Endothelial cell of umbilical vein (primary cell): ENCODE measurements at regions not wholly inside any gene's neighbourhood (a gene's known extent, or its start where the extent isn't known, plus 50 kb on each side); places are given as distances from the start of the nearest gene placed in this dataset.

Source experiments
- BruUV-seq: library from RNA; stranded (reverse); fragments of 400-500 nt; replicated peaks from 2 replicates; lab custom pipeline; 2021; lab: Mats Ljungman, UMichigan
- CTCF ChIA-PET: fragments of 300-600, 350-600 bp; sonication (Branson Sonifier 250); formaldehyde crosslinking; loops from one replicate; lab custom pipeline; 2021; ENCODE audit warnings: antibody characterized with exemption, inconsistent platforms; lab: Charles Lee
- POLR2A ChIA-PET: fragments of 300-600, 350-600 bp; sonication (Branson Sonifier 250); formaldehyde crosslinking; loops from one replicate; lab custom pipeline; 2021; ENCODE audit warnings: antibody characterized with exemption, inconsistent platforms; lab: Charles Lee
- DNase-seq: peaks from one replicate; pipeline ENCODE4 v3.0.0-alpha.2; 2011; ENCODE audit warnings: low read depth, low spot score
- FAIRE-seq: peaks from 2 replicates; lab custom pipeline; 2011; peaks lifted over from hg19 to GRCh38; lab: Jason Lieb, UNC
- H2AFZ ChIP-seq: 2 replicates; pipeline ENCODE4 v1.6.0; 2012; ENCODE audit warnings: low read depth, low read length, control low read depth, inconsistent platforms
- H3K27ac ChIP-seq: 2 replicates; pipeline ENCODE4 v1.5.1; 2011; ENCODE audit warnings: low read depth, mild to moderate bottlenecking, control low read depth, low read length, moderate library complexity; ENCODE audit not compliant: insufficient read depth
- H3K27me3 ChIP-seq, 2 experiments: 2 replicates each; pipeline versions ENCODE4 v1.6.0 to v1.6.1; 2011; ENCODE audit warnings: low read length in 2 of 2, mixed read lengths in 1 of 2; ENCODE audit not compliant: control insufficient read depth in 2 of 2, insufficient read depth in 2 of 2
- H3K36me3 ChIP-seq, 2 experiments: 2 replicates in 1 of 2; 3 replicates in 1 of 2; pipeline ENCODE4 v1.5.1; 2011; ENCODE audit warnings: low read length in 2 of 2, mild to moderate bottlenecking in 1 of 2, moderate library complexity in 1 of 2; ENCODE audit not compliant: control insufficient read depth in 2 of 2, insufficient read depth in 2 of 2; ENCODE audit errors: extremely low read depth in 1 of 2
- H3K4me1 ChIP-seq: 3 replicates; pipeline ENCODE4 v1.5.1; 2011; ENCODE audit warnings: mild to moderate bottlenecking, low read length; ENCODE audit not compliant: control insufficient read depth, insufficient read depth; ENCODE audit errors: extremely low read depth
- H3K4me2 ChIP-seq: 2 replicates; pipeline ENCODE4 v1.6.1; 2011; ENCODE audit warnings: low read length, control low read depth, mixed read lengths; ENCODE audit not compliant: insufficient read depth
- H3K4me3 ChIP-seq, 3 experiments: fragments of 200-600 bp in 1 of 3; sonication (generic), shearing (Covaris generic) in 1 of 3; replicated peaks in 1 of 3; 2 replicates each; pipeline ENCODE4 v1.5.1; 2011 to 2016; ENCODE audit warnings: control low read depth in 3 of 3, low read length in 3 of 3, mild to moderate bottlenecking in 2 of 3, inconsistent platforms in 1 of 3, low read depth in 1 of 3, moderate library complexity in 1 of 3; ENCODE audit not compliant: insufficient read depth in 1 of 3
- H3K79me2 ChIP-seq: 2 replicates; pipeline ENCODE4 v1.6.0; 2012; ENCODE audit warnings: low read length, inconsistent platforms; ENCODE audit not compliant: control insufficient read depth, insufficient read depth
- H3K9ac ChIP-seq: replicated peaks from 2 replicates; pipeline ENCODE3; 2011; ENCODE audit warnings: low read length, control low read depth; ENCODE audit not compliant: insufficient read depth; ENCODE audit errors: extremely low read depth
- H3K9me1 ChIP-seq: replicated peaks from 3 replicates; pipeline ENCODE4 v1.6.0; 2011; ENCODE audit warnings: mild to moderate bottlenecking, low read length; ENCODE audit not compliant: control insufficient read depth, insufficient read depth; ENCODE audit errors: extremely low read depth
- H3K9me3 ChIP-seq: replicated peaks from 2 replicates; pipeline ENCODE4 v1.5.1; 2012; ENCODE audit warnings: low read length, inconsistent platforms; ENCODE audit not compliant: control insufficient read depth, insufficient read depth
- H4K20me1 ChIP-seq: replicated peaks from 2 replicates; pipeline ENCODE3; 2011; ENCODE audit warnings: mild to moderate bottlenecking, low read length; ENCODE audit not compliant: control insufficient read depth, insufficient read depth; ENCODE audit errors: extremely low read depth
- CTCF ChIP-seq, 2 donors: IDR thresholded peaks; 1 replicate in 1 of 2; 2 replicates in 1 of 2; pipeline ENCODE4 v1.5.1; 2011; ENCODE audit warnings: low read length in 2 of 2, mild to moderate bottlenecking in 2 of 2, moderate library complexity in 2 of 2, control low read depth in 1 of 2, inconsistent platforms in 1 of 2, low read depth in 1 of 2; ENCODE audit not compliant: insufficient read depth in 1 of 2; ENCODE audit errors: extremely low read depth in 1 of 2
- EZH2 ChIP-seq: IDR thresholded peaks from 2 replicates; pipeline ENCODE4 v1.6.1; 2012; ENCODE audit warnings: borderline replicate concordance, low read depth, mild to moderate bottlenecking, moderate library complexity, low read length, inconsistent platforms; ENCODE audit not compliant: severe bottlenecking
- FOS ChIP-seq: IDR thresholded peaks from 2 replicates; pipeline ENCODE4 v1.6.1; 2011; ENCODE audit warnings: mild to moderate bottlenecking, low read length, moderate library complexity, borderline replicate concordance; ENCODE audit not compliant: insufficient read depth
- GATA2 ChIP-seq: IDR thresholded peaks from 2 replicates; pipeline ENCODE4 v1.7.0; 2011; ENCODE audit warnings: low read depth, mild to moderate bottlenecking, moderate library complexity, mixed read lengths, low read length; ENCODE audit not compliant: insufficient read length, insufficient read depth
- JUN ChIP-seq: IDR thresholded peaks from 2 replicates; pipeline ENCODE4 v1.6.1; 2011; ENCODE audit warnings: borderline replicate concordance, low read depth; ENCODE audit not compliant: insufficient read length, insufficient read depth
- MAX ChIP-seq: IDR thresholded peaks from 2 replicates; pipeline ENCODE4 v1.6.1; 2011; ENCODE audit not compliant: insufficient read depth, insufficient read length
- MYC ChIP-seq: IDR thresholded peaks from one replicate; pipeline ENCODE4 v1.6.1; 2011; ENCODE audit warnings: mild to moderate bottlenecking, low read depth, low read length
- POLR2A ChIP-seq: IDR thresholded peaks from 2 replicates; pipeline ENCODE4 v1.6.1; 2012; ENCODE audit warnings: low read depth, mild to moderate bottlenecking, control low read depth, low read length
- POLR2AphosphoS5 ChIP-seq: IDR thresholded peaks from 2 replicates; pipeline ENCODE4 v1.6.1; 2012; ENCODE audit warnings: low read depth, mild to moderate bottlenecking, control low read depth, low read length, moderate library complexity; ENCODE audit not compliant: insufficient read depth
- dilution Hi-C: fragments of 300-500 bp; cut with MboI; formaldehyde crosslinking; loops from one replicate; pipeline ENCODE4 v1.15.0; 2019; ENCODE audit warnings: low sequenced_read_pairs; ENCODE audit not compliant: extremely low pct_ligation_motif_present
- intact Hi-C: fragments of 100-400 bp; cut with micrococcal nuclease; formaldehyde crosslinking; loops from one replicate; pipeline ENCODE4 v1.10.0; 2022

GRCh38 chr12:61566183-61566582 lies 694.0 kb upstream of the USP15 start:
- H3K27ac ChIP-seq: no peak overlapping the region
- H2AFZ ChIP-seq: no peak overlapping the region
- BruUV-seq: no TSS peak
- DNase-seq (no peak), FAIRE-seq (no peak)
- H3K9me3 ChIP-seq: peaks cover 2% of the 10 kb centered on the region
- ChIA-PET CTCF (no interaction called here), POLR2A (no interaction called here)
- H3K9ac ChIP-seq: no peak overlapping the region
- H3K4me2 ChIP-seq: no peak overlapping the region
- no peak overlapping the region for H3K4me3 ChIP-seq
- no peaks in the 10 kb centered on the region for H3K79me2 ChIP-seq
- H3K9me1 ChIP-seq: no peaks in the 10 kb centered on the region
- H3K4me1 ChIP-seq: no peaks in the 10 kb centered on the region
- no peak for TF ChIP-seq POLR2A
- no peak for TF ChIP-seq GATA2
- TF ChIP-seq EZH2: no peak
- no peak for TF ChIP-seq MAX
- no peak for TF ChIP-seq FOS
- no peak for TF ChIP-seq JUN
- no peak for TF ChIP-seq MYC
- no peak for TF ChIP-seq CTCF (IDR thresholded peaks at IDR 0.05; ENCODE audit: extremely low read depth in 1 of 2, insufficient read depth in 1 of 2, low read depth in 1 of 2, low read length in 2 of 2)
- no peak for TF ChIP-seq POLR2AphosphoS5
- H4K20me1 ChIP-seq: no peaks in the 10 kb centered on the region
- H3K36me3 ChIP-seq: no peaks in the 10 kb centered on the region
- intact Hi-C loops (no loop called here), dilution Hi-C loops (no loop called here)
- H3K27me3 ChIP-seq: no peaks in the 10 kb centered on the region
